Inferior parietal cortex (tissue), 1 donor: ENCODE measurements at regions not wholly inside any gene's neighbourhood (a gene's known extent, or its start where the extent isn't known, plus 50 kb on each side); places are given as distances from the start of the nearest gene placed in this dataset.

ENCODE experiments used
- DNase-seq: peaks from one replicate; pipeline ENCODE4 v3.0.0-alpha.2; 2016; ENCODE audit errors: extremely low spot score

DNA sequence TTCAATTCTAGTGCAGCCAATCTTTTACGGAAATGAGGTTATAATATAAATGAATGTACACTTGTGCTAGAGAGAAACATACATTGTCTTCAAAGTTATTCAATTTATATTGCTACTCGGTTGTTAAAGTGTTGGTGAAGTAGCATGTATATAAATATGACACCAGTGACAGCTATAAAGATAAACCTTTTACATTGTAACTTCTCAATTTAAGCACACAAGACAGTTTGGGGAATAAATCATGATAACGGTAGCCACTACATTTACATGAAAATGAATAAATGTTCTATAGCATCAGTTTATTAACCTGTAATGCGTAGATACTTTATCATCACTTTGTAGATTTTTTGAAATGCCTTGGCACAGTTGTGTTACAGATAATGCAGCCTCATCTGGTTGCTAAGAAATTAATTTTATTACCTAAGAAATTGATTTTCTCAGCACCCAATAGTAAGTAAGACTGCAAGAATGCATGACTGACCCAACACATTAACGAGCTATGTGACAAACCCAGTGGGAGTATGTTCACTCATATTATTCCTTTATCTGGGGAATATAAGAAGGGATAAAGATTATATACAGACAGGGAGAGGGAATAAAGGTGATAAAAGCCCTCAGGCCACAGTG is 283.9 kb upstream of the NPVF start:
- no peak for DNase-seq

DNA sequence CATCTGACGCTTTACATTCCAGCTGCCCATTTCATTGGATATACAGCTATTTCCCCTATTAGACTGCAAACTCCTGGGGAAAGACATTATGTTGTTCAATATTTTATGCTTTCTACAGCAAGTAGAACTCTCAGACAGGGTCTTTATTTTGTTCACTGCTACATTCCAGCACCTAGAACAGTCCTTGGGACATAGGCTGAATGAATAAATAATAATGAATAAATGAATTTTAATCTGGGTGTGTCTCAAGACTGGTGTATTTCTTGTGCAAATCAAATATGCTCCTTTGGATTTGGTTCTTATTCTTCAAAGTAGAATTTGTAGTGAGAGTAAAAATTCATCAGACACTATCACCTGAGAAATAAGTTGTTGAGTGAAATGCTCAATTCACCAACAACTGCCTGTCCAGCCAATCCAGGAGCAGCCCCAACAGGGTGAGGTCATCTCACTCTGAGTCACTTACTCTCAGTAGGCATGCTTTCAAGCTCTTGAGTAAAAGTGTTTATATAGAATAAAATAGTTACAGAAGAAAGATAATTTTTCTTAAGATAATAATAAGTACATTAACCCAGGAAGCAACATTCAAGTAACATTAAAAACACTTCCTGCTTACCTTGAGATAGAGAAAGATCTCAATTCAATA is 287.5 kb upstream of the NPVF start:
- no peak for DNase-seq

GRCh38 chr7:25517906-25518305 is 289.6 kb upstream of the NPVF start:
- no peak for DNase-seq

DNA sequence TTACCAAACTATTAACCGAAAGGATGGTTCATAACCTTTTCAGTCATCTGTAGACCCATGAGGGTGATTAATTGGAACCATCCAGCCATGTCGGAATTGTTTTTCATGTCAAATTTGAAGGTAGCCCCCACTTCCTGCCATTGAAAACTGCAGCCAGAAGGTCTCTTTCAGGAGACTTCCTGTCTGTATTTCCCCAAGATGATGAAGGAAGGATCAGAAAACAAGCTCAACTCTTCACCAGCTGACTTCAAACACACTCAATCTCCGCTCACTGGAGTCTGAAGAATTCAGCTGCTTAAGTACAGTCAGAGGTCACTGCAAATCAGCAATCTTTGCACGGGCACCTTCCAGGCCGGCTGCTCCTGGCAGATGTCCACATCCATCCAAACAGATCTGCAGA is 291.7 kb upstream of the NPVF start:
- DNase-seq, result no peak

- no peak for DNase-seq
Measured at GRCh38 chr7:25520516-25520915, 292.2 kb upstream of the NPVF start.

DNA sequence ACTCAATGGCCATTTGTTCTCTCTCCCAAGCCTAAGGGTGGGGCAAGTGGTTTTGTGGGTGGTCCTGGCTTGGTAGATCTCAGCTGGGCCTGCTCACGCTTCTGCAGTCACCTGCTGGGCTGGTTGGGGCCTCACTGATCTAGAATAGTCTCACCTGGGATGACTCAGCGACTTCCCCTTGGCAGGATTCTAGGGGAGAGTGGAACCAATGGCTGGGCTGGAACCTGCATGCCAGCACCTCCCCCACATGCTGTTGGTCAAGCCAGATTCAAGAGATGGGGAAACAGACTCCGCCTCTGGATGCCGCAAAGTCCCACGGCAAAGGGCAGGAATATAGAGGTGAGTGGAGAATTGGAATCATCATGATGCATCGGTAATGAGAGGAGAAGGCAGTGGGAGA is 292.9 kb upstream of the NPVF start:
- no peak for DNase-seq

DNA sequence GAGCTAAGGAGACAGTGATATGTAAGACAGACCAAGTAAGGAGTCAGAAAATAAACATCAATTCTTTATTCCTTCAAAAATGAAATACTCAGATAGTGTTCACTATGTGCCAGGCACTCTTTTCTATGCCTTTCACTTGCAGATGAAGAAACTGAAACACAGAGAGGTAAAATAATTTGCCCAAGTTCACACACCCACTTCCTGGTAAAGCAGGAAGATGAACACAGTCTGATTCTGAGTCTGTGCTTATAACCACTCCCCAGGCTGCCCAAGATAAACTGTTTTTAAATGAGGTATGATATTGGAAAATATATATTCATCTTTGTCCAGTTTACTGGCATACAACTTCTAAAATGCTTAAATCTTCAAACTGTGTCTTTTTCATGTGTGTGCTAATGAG is 294.4 kb upstream of the NPVF start:
- no peak for DNase-seq

DNA sequence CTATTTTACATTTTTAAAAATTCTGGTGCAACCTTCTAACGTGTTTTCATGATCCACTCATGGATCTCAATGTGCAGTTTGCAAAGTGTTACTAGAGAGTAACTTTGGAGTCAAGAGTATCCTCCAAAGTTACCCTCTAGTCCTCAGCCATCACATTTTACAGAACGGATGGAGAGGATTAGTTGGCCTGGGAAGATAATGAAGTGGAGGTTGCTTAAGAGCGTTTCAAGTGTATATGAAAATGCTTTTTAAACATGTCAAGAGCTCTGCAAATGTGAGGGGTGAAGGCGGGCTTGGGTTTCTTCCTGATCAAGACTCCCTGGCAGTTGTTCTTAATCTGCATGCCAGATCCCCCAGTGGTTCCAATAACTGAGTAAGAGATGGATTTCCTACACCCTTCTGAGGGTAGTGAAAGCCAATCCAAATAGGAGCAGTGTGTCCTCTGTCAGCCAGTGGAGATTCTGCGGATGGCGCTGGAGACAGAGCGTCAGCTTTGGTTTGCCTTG is 299.4 kb upstream of the NPVF start:
- DNase-seq, result no peak

DNA sequence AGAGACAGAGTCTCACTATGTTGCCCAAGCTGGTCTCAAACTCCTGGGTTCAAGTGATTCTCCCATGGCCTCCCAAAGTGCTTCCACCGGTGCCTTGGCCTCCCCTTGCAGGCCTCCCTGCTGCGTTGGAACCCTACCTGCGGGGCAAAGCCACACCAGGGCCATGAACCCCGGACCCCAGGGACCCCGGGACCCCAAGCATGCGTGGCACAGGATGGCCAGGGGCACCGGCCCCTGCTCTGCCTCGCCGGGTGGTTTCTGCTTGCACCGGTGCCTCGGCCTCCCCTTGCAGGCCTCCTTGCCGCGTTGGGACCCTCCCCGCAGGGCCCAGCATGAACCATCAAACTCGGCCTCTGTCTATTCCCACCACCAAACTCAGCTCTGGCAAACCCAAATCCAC is 301.0 kb upstream of the NPVF start:
- no peak for DNase-seq

DNA sequence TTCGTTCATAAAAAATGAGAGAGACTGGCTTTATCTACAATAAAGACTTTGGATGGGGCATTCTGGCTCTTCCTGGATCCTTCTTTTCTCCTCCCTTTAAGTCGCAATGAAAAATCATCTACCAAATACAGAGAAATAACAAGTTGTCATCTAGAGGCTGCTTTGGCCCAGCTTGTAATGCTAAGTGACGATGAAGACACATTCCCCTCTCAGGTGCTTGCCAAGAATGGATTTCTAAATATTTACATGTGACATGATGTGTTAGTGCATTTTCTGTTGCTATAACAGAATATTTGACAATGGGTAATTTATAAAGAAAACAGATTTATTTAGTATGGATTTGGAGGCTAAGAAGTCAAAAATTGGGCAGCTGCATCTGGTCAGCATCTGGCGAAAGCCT is 308.6 kb upstream of the NPVF start:
- DNase-seq, result no peak

- no peak for DNase-seq
Measured at GRCh38 chr7:25537662-25538375, 309.5 kb upstream of the NPVF start.

- DNase-seq, result no peak
Measured at GRCh38 chr7:25541094-25541821, 313.0 kb upstream of the NPVF start.

DNA sequence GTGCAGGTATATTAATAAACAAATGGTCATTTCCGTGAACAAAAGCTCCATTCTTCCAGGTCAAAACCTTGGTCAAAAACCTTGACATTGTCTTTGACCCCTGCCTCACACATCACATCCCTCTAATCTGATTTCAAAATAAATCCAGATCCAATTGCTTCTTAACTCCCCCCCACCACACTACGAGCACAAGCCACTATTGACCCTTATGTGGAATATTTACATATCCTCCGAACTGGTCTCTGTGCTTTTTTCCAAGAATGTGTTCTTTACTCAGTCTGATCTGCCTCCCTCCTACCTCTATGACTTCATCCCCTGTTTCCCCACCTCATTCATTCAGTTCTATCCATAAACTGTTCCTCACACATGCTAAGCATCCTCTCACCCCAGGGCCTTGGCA is 313.6 kb upstream of the NPVF start:
- DNase-seq, result no peak

- DNase-seq, result no peak
Measured at GRCh38 chr7:25543210-25543609, 314.9 kb upstream of the NPVF start.

- no peak for DNase-seq
Measured at GRCh38 chr7:25543798-25544197, 315.5 kb upstream of the NPVF start.

GRCh38 chr7:25544254-25544653 is 316.0 kb upstream of the NPVF start:
- DNase-seq, result no peak

DNA sequence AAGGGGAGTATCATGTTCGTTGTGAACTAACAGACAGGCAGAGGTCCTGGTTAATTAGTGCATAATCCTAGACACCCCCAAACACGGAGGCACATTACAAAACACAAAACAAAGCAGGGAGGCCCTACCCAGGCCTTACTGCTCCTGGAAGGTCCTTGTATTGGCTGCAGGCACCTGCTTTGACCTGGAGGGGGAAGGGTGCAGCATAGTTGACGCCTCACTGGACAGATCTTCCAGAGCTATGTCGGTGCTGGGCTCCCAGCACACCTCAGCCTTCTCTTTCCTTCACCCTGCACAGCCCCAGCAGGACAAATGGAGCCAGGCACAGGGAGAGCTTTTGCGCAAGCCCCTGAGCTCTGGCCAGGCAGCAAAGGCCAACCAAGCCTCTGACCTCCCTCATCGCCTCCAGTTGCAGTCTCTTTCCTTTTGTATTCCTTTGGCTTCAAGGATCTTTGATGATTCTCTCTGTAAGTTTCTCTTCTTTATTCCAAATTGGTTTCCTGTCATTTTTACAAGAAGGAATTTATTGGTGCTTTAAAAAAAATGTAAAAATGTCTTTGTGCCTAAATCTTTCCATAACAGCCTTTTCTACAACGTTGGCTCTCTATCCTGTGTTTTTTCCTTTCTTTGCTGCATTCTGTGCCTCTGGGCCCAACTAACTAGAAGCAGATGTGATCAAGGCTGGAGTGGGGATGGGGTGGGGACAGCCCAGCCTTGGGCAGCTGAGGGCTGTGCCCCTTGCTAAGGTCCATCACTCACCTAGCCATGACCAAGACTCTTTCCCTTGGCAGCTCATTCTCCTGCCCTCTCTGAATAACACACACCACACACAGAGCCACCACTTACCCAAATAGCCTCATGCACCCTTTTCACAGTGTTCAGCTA is 317.1 kb upstream of the NPVF start:
- no peak for DNase-seq

DNA sequence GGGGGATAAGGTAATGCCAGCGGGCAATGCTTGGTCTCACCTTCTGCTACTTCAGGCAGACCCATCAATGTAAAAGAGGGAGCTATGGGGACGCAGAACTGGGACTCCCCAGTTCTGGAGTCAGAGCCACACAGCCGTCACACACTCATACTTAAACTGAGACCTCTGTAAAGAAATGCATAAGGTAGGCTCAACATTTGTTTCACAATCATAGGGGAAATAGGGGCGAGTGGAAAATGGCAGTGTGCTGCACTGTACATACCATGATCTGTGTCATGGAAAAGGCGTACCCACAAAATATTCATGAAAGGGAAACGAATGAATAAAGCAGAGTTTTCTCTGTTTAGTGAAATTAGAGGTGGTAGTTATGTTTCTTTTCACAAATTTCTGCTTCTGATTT is 318.0 kb upstream of the NPVF start:
- DNase-seq, result no peak

DNA sequence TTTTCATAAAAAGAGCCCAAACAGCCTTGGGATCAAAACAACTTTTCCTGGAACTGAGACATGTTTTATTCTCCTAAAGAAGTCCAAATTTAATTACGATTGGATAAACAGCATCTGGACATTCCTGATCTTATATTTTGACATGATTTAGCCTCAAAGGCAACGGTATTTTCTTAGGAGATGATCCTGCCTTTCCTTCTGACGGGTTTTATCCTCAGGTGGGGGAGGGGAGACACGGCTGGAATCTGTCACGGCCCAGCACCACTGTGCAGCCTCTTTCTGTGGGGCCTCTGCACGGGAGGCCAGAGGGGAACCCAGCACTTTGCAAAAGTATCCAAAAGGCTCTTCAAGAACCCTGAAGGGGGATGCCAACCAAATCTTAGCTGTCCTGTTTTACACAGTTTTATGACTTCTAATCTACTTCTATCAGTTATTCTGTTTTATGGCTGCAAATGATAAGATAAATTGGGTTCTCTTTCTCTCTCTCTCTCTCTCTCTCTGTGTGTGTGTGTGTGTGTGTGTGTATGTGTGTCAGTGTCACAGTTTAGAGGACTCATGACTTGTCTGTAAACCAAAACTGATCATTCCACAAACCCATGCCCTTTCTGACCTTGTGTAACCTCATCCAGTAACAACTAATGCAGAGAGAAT is 321.1 kb upstream of the NPVF start:
- DNase-seq, result no peak

DNA sequence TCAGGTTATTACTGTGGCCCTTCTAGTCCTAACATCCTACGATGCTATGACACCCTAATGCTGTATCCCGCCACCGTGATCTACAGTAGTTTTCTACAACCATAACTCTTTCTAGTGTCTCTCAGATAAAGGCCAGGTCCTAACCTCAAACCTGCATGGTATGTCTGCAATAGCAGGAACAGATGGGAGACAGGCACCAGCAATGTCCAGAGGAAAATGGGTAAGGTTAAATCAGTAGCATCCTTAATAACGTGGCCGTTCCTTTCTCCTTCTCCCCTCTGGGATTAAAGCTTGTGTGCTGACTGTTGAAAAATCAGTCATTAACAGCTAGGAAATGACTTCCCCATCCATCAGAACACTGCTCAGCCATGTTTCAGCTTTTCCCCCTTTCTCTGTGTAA is 321.9 kb upstream of the NPVF start:
- no peak for DNase-seq

GRCh38 chr7:25552998-25553397 is 324.7 kb upstream of the NPVF start:
- no peak for DNase-seq
